ENCODE measurements at regions not wholly inside any gene's neighbourhood (a gene's known extent, or its start where the extent isn't known, plus 50 kb on each side); places are given as distances from the start of the nearest gene placed in this dataset.

DNA sequence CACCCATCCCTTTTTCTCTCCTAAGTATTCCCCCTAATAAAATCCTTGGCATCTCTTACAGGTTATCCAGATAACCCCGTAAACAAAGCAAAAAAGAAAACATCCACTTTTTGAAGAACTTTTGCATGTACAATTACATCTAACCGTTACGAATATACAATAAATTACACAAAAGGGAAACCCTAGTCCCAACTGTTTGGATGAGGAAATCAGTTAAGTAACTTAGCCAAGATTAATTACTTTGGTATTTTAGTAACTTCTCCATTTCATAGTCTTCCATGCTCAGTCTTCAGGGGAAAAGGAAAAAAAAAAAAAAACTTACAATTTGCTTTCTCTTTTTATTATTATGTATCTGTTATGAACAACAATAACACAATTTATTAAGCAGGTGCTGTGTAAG is 212.9 kb downstream of the ACTL7B start:
- no peak for DNase-seq

DNA sequence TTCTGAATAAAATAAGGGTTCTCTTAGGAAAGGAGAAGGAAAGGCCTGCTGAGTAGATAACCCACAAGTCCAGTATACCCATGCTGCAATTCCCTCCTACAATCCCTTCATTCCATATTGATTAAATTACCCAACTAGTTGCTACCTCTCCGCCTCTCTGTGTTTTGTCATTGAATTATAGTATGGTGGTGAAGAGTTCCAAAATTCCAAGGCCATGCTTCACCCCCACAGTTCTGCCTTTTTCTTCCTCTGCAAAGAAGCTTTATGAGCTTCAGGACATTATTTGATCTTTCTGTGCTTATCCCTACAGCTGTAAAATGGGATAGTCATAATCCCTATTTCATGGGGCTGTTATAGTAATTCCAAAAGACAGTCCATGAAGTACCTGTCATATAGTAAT is 215.6 kb downstream of the ACTL7B start:
- DNase-seq = no peak

DNA sequence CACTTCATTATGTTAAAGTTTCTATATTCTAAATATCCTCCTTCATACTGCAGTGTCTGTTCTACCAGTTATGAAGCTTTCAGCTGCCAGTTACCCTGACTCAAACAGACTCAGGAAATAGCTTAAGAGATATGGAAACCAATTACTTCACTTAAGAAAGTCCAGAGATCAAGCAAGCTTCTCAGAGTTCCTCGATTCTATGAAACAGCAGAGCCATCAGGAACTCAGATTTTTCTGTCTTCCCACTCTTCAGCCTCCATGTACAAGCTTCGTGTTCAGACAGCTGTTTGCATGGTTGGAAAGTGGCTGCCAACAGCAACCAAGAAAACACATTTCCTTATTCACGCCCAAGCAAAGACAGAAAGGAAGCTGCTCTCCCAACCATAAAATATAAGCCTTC is 216.1 kb downstream of the ACTL7B start:
- DNase-seq = no peak

DNA sequence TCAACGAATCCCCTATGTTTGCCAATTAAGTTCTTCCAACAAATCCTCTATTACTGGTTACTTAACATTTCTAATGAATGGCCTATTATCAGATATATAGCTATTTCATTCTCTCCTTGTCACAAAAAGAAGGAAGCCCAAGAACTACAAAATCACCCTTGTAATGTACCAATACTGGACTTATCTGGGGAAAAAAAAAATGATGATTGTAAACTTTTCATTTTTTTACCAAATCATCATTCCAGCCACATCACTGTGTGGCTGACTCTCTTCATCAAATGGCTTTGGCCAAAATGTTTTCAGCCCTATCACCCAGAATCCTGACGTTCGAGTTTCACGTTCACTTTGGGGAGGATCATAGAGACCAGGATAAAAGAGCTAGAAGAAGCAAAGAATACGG is 216.7 kb downstream of the ACTL7B start:
- no peak for DNase-seq

- no peak for DNase-seq
Measured at GRCh38 chr9:108637340-108637739, 218.4 kb downstream of the ACTL7B start.

DNA sequence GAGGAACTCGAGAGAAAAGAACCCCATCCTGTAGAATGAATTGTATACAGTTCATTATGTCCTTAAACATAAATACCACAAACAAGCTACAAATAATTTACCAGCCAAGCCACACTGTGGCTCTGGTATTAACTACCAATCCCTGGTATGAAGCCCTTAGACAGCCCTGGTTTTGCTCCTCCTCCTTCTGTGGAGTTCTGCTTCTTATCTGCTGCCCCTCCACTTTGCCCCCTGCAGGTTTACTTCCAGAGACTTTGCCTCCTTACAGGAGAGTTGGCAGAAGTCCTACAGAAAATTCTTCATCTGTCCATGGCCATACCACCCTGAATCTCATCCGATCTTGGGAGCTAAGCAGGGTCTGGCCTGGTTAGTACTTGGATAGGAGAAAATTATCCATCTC is 219.8 kb downstream of the ACTL7B start:
- DNase-seq = no peak

- no peak for DNase-seq
Measured at GRCh38 chr9:108634672-108635462, 220.9 kb downstream of the ACTL7B start.

- no peak for DNase-seq
Measured at GRCh38 chr9:108634204-108634603, 221.6 kb downstream of the ACTL7B start.

GRCh38 chr9:108631496-108632285 is 224.1 kb downstream of the ACTL7B start:
- no peak for DNase-seq

GRCh38 chr9:108628316-108628715 is 227.5 kb downstream of the ACTL7B start:
- no peak for DNase-seq

- DNase-seq = no peak
Measured at GRCh38 chr9:108626743-108627142, 229.0 kb downstream of the ACTL7B start.

DNA sequence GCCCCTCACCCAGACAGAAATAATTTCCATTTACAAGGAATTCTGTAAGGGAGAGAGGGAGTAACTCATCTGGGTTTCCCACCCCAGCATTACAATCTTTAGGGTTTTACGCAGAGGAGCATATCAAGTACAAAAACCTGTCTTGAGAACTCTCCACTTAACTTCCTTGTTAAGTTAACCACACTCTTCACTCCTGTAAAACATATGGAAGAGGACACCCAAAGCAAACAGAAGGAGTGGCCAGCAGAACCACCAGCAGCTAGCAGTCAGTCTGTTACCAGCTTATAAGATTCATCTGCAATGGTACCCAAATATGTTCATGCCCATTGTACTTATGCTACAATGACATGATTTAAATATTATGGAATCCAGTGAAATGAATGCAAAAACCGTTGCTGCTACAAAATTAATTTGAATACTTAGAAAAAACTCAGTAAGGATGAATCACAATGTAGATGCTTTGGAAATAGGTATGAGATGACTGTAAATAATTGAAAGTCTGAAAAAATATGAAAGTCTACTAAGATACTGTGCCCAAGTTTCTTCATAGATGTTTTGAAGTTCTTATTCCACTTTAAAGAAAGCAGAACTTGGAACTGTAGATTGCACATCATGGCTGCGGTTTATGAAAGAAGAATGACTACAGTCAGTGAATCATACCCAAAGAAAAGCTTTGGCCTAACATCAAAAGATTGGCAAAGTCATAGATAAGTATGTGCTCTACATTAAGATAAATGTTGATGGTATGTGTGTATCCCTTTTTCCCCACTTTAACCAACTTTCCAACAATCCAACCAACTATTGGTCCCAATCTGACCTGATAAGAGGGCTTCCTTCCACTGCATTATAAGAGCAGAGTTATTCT is 233.6 kb downstream of the ACTL7B start:
- no peak for DNase-seq

DNA sequence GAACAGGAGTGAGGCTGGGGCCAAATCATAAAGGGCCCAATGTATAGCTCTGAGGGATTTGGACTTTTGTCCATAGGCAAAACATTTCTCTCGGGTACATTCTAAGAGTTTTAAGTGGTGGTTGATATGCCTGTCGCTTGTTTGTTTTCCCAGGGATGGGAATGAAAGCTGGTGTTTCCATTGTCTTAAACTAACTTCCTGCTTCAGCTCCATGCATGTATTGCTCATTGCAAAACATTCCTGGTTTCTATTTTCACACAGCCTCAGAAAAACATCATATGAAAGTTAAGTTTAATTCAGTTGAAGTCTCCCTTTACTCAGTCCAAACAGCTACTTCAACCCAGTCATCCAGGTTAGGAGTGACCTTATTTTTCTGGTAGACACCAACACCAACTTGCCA is 235.0 kb downstream of the ACTL7B start:
- DNase-seq = no peak

GRCh38 chr9:108618906-108619550 is 236.8 kb downstream of the ACTL7B start:
- DNase-seq = no peak

GRCh38 chr9:108617676-108618075 is 238.1 kb downstream of the ACTL7B start:
- DNase-seq = no peak

DNA sequence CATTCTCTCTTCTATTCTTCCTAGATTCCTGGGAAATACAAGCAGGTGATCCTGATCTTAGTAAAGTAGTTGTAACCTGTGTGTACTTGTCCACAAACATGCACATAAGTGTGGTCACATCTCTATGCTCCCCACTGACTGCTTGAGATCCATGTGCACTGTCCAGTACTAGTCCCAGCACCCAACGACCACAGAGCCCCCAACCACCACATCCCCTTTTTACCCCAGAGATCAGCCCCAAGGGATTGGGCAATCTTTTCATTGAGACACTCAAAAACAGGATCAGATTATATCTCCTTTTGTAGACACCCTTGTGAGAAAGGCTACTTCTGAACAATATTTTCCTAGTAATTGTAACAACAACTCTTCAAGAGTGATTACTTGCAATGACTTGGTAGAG is 240.6 kb downstream of the ACTL7B start:
- DNase-seq = no peak

GRCh38 chr9:108612513-108612912 is 243.3 kb downstream of the ACTL7B start:
- no peak for DNase-seq

- no peak for DNase-seq
Measured at GRCh38 chr9:108609897-108610253, 245.9 kb downstream of the ACTL7B start.

DNA sequence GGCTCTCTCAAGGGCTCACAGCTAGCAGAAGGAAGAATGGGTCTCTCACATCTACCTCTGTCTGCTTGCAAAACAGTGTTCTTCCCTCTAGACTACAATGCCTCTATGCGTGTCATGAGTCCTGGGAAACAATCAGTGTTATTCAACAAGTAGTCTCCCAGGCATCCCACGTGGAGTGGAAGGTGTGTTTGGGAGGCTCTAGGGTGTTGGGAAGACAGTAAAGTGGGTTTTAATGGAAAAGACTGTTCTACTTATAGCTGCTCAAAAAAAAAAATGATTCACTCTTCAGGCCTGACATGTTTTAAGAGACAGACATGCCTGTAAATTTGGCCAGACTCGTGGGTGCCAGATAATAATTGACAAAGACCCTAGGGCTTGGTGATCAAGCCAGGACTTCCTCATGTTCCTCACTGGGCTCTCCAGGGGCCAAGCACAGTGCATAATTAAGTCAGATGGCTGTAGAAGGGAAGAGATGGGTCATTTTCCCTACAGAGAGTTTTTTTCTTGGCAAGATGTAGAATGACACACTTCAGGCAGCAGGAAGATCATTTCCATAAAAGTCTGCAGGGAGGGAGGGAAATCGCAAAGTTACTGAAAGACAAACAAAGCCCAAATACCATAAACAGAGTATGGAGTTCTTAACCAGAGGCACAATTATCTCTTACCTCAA is 246.4 kb downstream of the ACTL7B start:
- no peak for DNase-seq

- no peak for DNase-seq
Measured at GRCh38 chr9:108607607-108608006, 248.2 kb downstream of the ACTL7B start.

DNA sequence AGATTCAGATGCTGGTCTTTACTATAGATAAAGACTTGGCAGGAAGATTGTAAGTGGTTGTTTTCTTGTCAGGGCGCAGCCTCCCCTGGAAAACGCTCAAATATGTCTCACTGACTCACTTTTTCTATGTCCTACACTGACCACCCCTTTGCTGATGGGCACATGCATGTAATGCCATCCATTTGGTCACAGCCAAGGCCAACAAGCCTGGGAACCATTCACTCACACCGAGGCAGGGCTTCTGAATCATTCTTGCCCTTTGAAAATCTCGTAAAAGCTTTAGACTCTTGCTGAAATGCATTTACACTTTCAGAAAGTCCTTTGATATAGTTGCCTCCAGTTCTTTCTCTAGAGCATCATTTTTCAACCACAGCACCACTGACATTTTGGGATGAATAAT is 249.4 kb downstream of the ACTL7B start:
- DNase-seq = no peak

DNA sequence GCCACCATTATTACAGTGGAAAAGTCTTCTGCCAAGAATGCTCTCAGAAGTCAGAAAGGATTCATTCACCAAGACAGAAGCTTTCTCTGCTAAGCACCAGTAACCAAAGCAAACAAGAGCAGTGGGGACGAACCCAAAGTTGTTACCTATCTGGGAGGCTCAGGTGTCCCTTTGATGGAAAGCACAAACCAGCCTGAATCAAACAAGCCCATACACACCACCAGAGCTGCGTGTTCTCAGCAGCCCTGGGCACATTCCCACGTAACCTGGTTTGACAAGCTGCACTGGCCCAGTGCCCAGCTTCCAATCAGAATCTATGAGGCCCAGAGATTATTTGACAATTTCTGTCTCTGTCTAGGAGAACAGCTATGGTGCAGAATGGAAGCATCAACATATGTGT is 252.6 kb downstream of the ACTL7B start:
- DNase-seq = no peak

All from dermis blood vessel endothelial cell (primary cell).